ENCODE measurements at regions not wholly inside any gene's neighbourhood (a gene's known extent, or its start where the extent isn't known, plus 50 kb on each side); places are given as distances from the start of the nearest gene placed in this dataset.

DNA sequence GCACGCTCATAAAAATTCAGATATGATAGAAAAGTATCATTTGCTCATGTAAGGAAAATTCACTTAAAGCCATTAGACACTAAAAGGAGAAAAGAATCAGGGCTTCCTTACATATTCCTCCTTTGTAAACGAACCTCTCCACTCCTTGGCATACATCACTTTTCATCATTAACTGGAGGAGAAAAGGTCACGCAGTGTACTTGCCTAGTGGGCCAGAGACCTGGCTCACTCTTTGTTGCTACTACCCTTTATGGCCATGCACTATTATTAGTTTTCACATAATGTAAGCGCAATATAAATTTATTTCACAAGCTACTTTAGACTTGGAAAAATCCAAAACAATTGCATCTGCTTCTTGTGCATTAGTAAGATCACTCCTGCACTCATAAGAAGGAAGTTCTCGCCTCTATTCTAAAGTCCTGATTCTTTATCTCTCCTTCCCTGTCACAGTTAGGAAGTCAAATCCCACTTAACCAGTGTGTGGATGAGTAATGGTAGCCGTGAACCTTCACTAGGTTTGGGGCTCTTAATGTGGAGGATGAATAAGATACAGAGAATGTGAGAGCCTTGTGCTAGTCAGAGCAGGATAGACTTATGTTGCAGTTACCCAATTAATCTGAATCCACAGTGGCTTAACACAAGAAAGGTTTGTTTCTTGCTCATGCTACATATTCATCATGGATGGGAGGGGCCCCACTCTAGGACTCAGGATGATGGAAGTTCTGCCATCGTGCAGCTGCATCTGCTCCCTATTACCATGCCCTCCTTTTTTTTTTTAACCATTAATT, 115.0 kb upstream of the GLS start (continued):
- no peak for TF ChIP-seq REST (IDR thresholded peaks at IDR 0.05; ENCODE audit: unreplicated experiment)
- no peak for TF ChIP-seq POLR2AphosphoS5 (IDR thresholded peaks at IDR 0.05; ENCODE audit: low read depth)
- no peak for TF ChIP-seq CREB1 (CRISPR knock-in tag; IDR thresholded peaks at IDR 0.05; ENCODE audit: low read depth)
- no peak for TF ChIP-seq NANOG (IDR thresholded peaks at IDR 0.05; ENCODE audit: borderline replicate concordance)
- no peak for TF ChIP-seq ZNF114 (CRISPR knock-in tag; IDR thresholded peaks at IDR 0.05)

DNA sequence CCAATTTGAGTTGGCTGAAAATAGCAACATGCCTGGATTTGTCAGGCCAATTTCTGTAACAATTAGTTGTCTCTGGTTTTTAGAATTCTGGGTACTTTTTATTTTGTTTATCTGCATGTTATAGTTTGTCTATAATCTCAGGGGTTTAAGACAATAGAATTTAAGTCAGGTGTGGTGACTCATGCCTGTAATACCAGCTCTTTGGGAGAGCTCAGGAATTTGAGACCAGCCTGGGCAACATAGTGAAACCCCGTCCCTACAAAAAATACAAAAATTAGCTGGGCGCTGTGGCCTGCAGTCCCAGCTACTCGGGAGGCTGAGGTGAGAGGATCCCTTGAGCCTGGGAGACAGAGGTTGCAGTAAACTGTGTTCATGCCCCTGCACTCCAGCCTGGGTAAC, 114.4 kb upstream of the GLS start:
- ATAC-seq, result no peak
- H3K4me1 Mint-ChIP-seq, result peaks cover 2% of the 10 kb centered on the region; the same call in 2 of the 3 replicates
- H3K9me3 Mint-ChIP-seq, result 0 out of 3 replicates have a peak, but pooled peaks cover 4% of the 10 kb centered on the region
- Histone ChIP-seq H3K79me2 (replicated peaks; ENCODE audit: insufficient read depth) (no peaks in the 10 kb centered on the region), H3K4me1 (ENCODE audit: insufficient read depth) (no peaks in the 10 kb centered on the region), H3K9me2 (ENCODE audit: insufficient read depth) (no peaks in the 10 kb centered on the region), H3K27ac (ENCODE audit: low read depth) (no peak overlapping the region), H2AFZ (peak overlapping the region; percentile 38; the same call in 1 of the 2 replicates), H3F3A (replicated peaks; ENCODE audit: low read depth) (no peaks in the 10 kb centered on the region), H3K27me3 (ENCODE audit: insufficient read depth) (no peaks in the 10 kb centered on the region), H3K4me2 (no peak overlapping the region), H3K36me3 (ENCODE audit: insufficient read depth) (no peaks in the 10 kb centered on the region), H3K4me3 (no peak overlapping the region), H4K20me1 (replicated peaks; ENCODE audit: insufficient read depth) (no peaks in the 10 kb centered on the region)
- H3K27me3 Mint-ChIP-seq (ENCODE audit: insufficient read depth, low read depth, poor library complexity), result no peaks in the 10 kb centered on the region
- no peak for DNase-seq (ENCODE audit: low spot score)
- no peak overlapping the region for H3K4me3 Mint-ChIP-seq
- no peak overlapping the region for H3K27ac Mint-ChIP-seq
- no peak for TF ChIP-seq ZNF331 (CRISPR knock-in tag; IDR thresholded peaks at IDR 0.05; ENCODE audit: low read depth)
- no peak for TF ChIP-seq NANOG (IDR thresholded peaks at IDR 0.05; ENCODE audit: borderline replicate concordance)
- no peak for TF ChIP-seq EZH2 (IDR thresholded peaks at IDR 0.05; ENCODE audit: low read depth, unreplicated experiment)
- TF ChIP-seq ETS1 (IDR thresholded peaks at IDR 0.05), result no peak
- no peaks in the 10 kb centered on the region for H3K36me3 Mint-ChIP-seq (ENCODE audit: low read depth)

GRCh38 chr2:190766595-190766994, 114.0 kb upstream of the GLS start:
- Histone ChIP-seq H3K27ac (ENCODE audit: low read depth) (no peak overlapping the region), H4K20me1 (replicated peaks; ENCODE audit: insufficient read depth) (no peaks in the 10 kb centered on the region), H3K4me1 (ENCODE audit: insufficient read depth) (no peaks in the 10 kb centered on the region), H3K9me2 (ENCODE audit: insufficient read depth) (no peaks in the 10 kb centered on the region), H3K4me2 (no peak overlapping the region), H3K4me3 (no peak overlapping the region), H3K79me2 (replicated peaks; ENCODE audit: insufficient read depth) (no peaks in the 10 kb centered on the region), H3F3A (replicated peaks; ENCODE audit: low read depth) (no peaks in the 10 kb centered on the region), H3K27me3 (ENCODE audit: insufficient read depth) (no peaks in the 10 kb centered on the region), H2AFZ (peak overlapping the region; percentile 38; the same call in 1 of the 2 replicates), H3K36me3 (ENCODE audit: insufficient read depth) (no peaks in the 10 kb centered on the region)
- no peak for TF ChIP-seq EZH2phosphoT487 (IDR thresholded peaks at IDR 0.05; ENCODE audit: unreplicated experiment)
- TF ChIP-seq CREB1 (CRISPR knock-in tag; IDR thresholded peaks at IDR 0.05; ENCODE audit: low read depth), result no peak
- TF ChIP-seq, protein P1, sequence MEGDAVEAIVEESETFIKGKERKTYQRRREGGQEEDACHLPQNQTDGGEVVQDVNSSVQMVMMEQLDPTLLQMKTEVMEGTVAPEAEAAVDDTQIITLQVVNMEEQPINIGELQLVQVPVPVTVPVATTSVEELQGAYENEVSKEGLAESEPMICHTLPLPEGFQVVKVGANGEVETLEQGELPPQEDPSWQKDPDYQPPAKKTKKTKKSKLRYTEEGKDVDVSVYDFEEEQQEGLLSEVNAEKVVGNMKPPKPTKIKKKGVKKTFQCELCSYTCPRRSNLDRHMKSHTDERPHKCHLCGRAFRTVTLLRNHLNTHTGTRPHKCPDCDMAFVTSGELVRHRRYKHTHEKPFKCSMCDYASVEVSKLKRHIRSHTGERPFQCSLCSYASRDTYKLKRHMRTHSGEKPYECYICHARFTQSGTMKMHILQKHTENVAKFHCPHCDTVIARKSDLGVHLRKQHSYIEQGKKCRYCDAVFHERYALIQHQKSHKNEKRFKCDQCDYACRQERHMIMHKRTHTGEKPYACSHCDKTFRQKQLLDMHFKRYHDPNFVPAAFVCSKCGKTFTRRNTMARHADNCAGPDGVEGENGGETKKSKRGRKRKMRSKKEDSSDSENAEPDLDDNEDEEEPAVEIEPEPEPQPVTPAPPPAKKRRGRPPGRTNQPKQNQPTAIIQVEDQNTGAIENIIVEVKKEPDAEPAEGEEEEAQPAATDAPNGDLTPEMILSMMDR (conservative IDR thresholded peaks at IDR 0.05; ENCODE audit: low read depth in 2 of 2), result peak in 1 of 2 experiments; percentile 32; a peak in 2 of 4 replicates
- Mint-ChIP-seq H3K4me3 (no peak overlapping the region), H3K27ac (no peak overlapping the region), H3K4me1 (peaks cover 2% of the 10 kb centered on the region; the same call in 2 of the 3 replicates), H3K27me3 (ENCODE audit: insufficient read depth, low read depth, poor library complexity) (no peaks in the 10 kb centered on the region), H3K9me3 (0 out of 3 replicates have a peak, but pooled peaks cover 2% of the 10 kb centered on the region), H3K36me3 (ENCODE audit: low read depth) (no peaks in the 10 kb centered on the region)
- ATAC-seq, result peak; percentile 37; the same call in 2 of the 3 replicates
- no peak for DNase-seq (ENCODE audit: low spot score)

Measured in GM23338 (cell line).